NCI-H1417 treated with DMSO at 0.1 percent for 48 hours (cell line): ENCODE measurements at regions not wholly inside any gene's neighbourhood (a gene's known extent, or its start where the extent isn't known, plus 50 kb on each side); places are given as distances from the start of the nearest gene placed in this dataset.
"Not testable (repeated sequence)": the region's sequence is repeated elsewhere in the genome, so short reads cannot be mapped to it uniquely, and the experiment has no call there.

ENCODE experiments used
- DNase-seq: peaks from one replicate; lab custom pipeline; 2025; lab: John Stamatoyannopoulos, UW

DNA sequence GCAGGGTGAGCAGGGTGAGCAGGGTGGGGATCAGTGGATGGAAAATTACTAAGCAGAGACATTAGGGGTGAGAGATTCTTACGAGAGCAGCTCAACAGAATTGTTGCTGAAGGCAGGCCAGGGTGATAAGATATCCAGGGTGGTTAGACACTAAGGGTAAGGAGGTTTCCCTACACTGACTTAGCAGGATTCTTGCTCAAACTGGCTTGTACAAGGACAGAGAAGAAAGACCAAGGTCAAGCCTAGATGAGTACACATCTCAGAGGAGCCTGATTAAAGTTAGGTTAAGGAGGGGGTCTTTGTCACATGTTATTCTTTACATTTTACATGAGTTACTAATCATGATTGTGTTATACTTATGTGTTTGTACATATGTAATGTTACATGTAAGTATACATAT, 262.8 kb upstream of the FANCL start:
- no peak for DNase-seq

DNA sequence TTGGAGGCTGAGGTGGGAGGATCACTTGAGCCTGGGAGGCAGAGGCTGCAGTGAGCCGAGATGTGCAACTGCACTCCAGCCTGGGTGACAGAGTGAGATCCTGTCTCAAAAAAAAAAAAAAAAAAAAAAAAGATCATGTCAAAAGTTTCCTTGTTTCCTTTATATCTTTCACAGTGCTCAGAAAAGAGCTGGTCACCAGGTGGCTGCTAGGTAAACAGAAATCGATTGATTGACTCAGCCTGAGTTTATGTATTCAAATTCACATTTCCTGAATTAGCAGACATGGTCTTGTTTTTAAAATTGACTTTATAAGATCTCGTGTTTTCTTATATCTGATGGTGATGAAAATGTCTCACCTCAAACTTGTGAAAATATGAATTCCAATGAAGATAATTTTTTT, 261.8 kb upstream of the FANCL start:
- DNase-seq, result no peak

DNA sequence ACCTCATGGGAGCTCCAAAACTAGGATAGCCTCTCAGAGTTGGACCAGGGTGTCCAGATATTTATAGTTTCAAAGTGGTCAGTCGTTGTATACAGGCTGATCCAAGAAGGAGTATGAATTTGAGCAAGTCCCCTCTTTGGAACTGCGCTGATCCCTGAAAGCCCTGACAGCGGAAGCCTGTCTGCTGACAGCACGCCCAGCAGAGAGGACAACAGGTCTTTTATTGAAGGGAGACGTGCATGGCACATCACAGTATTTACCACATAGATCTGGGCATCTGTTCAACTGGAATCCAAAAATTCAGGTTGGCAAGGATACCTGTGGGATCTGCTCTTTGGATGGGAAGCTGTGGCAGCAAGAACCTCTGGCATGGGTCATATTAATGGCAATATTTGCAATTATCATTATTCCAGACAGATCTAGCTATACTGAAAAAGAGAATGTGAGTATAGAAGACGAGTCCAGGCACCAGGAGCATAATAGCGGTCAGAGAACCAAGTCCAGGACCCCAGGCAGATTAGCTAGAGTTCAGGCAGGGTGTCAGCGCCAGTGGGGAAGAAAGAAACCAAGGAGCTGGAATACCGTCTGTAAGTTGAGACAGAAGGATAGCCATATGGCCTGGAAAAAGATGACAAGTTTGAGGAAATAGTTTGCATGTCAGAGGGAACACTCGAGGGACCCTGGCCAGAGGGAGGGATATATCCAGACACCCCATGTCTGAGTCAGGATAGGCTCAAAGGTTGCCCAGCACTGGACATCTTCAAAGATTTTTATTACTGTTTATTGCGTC, 260.4 kb upstream of the FANCL start:
- no peak for DNase-seq

DNA sequence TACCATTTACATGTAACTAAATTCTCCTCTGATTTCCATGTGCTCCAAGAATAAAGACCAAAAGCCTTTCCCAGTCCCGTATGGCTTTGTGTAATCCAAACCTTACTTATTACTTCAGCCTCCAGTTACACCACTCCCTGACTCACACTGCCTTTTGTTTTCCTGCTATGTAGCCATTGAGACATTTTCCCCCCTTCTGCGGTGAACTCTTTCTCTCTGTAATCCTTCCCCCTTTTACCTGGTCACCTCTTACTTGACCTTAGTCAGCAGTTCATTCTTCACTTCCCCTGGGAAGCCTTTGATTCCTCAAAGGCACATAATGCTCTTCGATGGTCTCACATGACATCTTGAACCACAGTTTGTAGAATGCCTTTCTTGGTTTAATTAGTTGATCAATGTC, 256.0 kb upstream of the FANCL start:
- DNase-seq, result no peak

DNA sequence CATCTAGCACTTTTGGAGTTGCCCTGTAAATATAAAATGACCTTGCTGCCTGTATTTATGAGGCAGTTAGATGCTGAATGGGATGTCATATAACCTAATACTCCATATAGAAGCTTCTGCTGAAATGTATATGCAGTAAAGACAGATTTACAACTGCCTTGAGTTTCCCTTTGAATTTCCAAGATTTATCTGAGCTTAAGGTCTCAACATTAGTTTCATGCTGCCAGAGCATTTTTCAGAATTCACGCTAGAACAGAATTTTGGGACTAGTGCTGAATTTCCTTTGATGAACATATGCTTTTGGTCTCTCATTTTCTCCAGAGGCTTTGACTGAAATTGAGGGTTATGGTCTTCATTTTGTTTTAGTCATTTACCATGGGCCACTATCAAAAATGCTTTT, 254.7 kb upstream of the FANCL start:
- DNase-seq, result no peak

DNA sequence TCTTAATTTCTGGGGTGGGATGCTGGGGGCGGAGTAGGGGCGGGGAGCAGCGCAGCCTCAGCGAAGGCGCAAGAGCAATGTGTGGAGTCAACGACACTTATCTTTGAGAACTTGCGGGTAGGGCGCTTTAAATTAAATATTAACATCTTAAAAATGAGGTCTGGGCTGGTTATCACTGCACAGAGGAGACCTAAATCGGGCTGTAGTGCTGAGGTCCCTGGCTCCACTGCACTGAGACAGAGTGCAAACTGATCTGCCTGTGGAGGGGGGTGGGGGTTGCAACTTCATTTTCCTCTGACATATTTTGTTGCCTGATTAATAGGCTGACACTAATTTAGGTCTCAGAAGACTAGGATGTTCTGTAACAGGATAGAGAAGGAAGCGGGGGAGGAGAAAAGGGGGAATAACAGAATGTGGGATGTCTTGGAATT, 253.0 kb upstream of the FANCL start:
- no peak for DNase-seq

DNA sequence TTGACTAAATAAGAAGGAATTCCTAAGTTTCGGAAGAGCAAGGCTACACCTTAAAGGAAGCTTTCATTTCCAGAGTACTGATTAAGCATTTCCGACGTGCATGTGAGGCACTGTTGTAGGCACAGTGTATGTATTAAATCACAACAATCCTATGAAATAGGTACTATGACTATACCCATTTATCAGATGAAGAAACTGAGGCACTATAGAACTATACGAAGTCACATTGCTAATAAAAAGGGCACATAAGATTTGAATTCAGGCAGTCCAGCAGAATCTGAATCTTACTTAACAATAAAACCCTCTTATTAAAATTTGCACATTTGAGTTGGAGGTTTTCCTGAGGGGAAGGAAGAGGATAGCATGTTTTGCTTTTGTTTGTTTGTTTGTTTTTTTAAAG, 243.5 kb upstream of the FANCL start:
- no peak for DNase-seq

DNA sequence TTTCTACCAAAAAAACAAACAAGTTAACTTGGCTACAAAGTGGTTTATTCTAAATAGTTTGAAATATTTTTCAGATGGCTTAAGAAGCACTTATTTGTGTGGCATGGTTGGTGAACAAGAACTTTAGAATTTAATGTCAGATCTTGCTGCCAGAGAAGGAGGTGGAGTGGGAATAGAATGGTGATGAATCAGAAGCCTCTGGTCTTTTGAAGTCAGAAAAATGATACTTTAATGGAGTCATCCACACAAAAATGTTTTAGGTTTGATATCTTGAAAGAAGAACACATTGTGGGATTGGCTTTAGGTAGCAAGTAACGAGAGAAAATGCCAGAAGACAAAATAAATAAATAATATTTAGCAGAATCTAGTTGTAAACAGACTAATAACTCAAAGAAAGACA, 243.1 kb upstream of the FANCL start:
- no peak for DNase-seq

DNA sequence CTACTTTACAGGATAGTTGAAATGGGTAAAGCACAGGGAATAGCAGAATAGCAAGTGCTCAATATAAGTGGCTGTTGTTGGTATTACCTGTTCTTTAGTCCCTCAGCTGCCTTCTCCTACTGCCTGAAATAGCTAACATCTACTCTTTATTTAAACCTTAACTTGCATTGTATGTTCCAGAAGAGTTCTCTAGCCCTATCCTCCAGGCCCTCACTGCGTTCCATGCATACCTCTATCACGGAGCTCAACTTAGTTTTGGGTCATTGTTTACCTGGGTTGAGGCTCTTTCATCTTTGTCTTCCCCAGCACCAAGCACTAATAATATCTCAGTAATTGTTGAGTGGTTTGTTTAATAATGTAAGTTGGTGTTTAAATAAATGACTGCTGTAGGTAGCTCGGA, 242.2 kb upstream of the FANCL start:
- DNase-seq, result no peak

DNA sequence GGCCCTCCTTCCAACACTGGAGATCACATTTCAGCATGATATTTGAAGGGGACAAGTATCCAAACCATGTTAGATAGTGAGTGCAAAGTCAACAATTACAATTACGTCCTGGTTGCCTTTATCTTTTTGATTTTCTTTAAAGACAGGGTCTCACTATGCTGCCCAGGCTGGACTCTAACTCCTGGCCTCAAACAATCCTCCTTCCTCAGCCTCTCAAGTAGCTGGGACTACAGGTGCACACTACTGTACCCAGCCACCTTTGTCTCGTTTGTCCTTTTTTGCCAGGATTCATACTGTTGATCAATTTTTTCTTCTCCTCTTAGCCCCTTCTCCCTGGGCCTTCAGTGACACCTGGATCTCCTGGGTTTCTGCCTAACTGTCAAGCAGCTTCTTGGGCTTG, 240.5 kb upstream of the FANCL start:
- DNase-seq, result no peak

DNA sequence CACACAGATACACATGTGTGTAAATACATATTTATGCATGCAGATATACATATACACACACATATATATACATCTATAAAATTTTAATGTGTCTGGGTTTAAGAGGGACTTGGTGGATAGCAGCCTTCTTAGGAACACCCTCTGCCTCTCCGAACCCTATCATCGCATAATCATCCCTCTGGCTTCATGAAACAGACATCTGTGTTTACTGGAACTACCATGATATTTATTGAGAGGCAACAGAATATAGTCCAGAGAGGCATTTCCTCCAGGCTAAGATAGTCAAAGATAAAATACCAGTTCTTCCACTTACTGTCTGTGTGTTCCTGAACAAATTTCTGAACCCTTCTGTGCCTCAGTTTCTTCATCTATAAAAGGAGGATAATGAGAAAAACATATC, 239.0 kb upstream of the FANCL start:
- DNase-seq, result no peak

DNA sequence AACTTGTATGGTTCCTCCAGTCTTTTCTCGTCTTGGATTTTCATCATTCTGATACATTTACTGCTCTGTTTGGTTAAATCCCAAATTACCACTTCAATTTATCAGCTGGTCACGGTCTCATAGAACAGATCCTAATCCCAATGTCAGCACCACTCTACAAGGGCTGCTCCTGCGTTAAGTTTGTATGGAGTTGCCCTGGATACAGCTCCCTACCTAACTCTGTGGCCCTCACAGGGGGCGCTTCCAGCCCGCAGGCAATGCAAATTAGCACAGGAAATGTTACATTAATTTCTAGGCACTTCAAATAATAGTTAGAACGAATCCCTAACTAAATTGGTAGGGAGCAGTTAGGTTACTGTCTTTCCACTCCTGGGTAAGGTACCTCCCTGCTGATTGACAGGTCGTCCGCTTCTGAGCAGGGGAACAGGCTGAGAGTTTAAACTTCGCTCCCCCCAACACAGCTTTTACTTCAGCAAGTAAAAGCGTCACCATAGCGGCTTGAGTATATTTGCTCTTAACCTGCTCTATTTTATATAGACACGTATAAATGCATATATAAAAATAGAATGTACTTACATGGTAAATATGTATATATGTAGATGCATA, 238.5 kb upstream of the FANCL start:
- peak; percentile 27 for DNase-seq

DNA sequence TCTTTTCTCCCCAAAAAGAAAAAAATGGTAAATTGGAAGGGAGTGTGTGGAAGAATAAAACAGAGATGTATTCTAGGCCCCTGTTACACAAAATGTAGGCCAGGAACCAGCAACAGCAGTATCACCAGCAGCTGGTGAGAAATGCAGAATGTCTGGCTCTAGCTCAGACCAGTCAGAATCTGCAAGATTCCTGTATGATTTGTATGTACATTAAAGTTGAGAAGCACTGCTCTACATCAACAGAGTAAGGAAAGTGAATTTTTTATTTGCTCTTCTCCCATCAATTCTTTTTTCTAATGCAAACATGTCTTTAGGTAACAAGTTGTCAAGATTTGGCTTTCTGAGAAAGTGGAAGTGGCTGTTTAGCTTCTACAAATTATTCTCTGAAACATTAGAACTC, 235.4 kb upstream of the FANCL start:
- DNase-seq, result no peak

DNA sequence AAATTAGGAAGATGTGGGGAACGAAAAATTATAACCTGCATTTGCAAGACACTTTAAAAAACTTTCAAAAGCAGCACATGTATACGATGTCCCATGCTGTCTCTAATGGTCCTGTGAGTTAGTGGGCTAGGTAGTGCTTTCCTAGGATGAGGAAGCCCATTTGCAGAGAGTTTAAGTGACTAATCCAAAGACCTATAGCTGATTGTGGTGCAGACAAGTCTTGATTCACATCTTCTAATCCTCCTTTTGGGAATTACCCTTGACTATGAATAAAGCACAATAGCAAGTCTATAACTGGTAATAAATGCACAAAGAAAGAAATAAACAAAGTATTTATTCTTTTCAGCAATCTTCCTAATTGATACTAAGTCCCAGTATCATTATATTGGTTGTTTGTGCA, 234.6 kb upstream of the FANCL start:
- DNase-seq, result no peak

DNA sequence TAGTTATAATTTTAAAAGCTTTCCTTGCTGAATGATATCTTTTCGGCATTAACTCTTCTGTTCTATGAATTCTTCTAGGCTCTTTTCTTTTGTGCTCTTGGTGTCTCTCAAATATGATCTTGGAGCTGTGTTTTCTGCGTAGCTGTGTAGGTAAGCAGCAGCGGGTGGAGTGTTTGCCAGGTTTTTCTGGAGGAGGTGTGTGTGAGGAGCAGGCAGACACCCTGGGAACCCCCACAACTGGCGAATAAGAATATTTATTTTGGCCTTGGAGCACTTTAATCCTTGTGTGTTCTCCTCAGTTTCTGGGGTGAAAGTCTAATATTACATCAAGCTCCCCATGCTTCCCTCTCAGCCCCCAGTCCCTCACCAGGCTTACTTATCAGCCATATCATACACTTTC, 232.0 kb upstream of the FANCL start:
- DNase-seq, result no peak

DNA sequence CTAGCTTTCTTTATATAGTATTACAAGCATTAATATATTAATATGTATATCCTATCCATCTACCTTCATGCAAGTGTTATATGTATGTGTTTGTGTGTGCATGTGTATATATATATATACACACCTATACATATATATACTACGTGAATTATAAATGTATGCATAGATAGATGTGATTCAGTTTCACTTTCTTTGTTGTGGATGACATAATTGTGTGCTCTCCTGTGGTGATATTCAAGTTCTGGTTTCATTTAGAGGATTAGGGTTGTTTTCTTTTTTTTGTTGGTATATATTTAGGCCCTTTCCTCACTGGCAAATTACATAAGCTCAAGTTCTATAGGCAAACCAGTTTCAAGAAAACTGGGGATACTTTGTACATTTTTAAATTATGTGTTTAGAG, 225.7 kb upstream of the FANCL start:
- DNase-seq, result peak; percentile 26

DNA sequence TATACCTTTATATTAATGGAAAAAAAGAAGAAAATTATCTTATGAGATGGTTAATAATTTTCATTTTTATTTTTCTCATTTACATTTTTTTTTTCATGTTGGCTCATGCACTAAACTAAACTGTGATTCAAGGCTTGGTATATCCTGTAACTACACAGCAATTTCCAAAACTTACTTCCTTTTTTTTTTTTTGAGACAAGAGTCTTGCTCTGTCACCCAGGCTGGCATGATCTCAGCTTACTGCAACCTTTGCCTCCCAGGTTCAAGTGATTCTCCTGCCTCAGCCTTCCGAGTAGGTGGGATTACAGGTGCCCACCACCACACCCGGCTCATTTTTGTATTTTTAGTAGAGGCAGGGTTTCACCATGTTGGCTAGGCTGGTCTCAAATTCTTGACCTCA, 224.9 kb upstream of the FANCL start:
- not testable (repeated sequence) for DNase-seq

DNA sequence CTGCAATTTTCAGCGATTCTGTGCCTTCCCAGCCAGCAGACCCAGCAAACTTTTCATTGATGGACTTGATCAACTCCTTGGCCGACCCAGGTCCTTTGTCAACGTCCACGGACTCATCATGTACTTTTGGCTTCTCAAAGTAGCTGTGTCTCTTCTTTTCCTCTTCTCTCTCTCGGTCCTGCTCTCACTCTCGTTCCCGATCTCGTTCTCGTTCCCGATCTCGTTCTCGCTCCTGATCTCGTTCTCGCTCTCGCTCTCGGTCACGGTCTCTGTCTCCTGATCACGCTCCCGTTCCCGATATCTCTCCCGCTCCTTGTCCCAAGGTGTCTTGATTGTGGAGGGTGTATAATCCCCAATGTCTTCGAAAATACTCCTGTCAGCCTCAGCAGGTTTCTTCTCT, 219.5 kb upstream of the FANCL start:
- DNase-seq, result no peak

DNA sequence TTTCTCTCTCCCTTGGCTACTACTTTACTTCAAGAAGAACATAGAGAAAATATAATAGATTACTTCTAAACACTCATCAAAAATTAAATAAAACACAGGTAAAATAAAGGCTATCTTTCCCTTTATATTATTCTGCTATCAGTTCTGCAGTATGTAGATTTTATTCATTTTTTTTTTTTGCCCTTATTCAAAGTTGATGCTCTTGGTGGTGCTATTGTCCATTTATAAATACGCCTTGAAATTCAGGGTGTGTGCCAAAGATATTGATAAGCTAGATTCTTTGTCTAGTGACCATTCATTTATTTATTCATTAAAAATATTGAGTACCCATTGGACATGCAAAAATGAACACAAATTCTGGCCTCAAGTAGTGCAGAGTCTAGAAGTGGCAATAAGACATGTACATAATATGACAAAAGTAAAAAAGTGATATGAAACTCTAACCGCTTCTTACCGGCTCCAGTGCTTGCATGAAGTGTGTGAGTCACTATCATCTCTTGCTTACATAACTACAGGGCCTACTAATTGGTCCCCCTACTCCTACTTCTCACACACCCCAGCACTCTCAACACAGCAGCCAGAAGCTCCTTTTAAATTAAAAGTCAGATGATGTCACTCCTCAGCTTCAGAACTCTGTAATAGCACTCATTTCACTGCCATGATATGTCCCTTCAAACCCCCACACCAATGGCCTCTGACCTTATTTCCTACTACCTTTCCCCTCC, 208.3 kb upstream of the FANCL start:
- no peak for DNase-seq

DNA sequence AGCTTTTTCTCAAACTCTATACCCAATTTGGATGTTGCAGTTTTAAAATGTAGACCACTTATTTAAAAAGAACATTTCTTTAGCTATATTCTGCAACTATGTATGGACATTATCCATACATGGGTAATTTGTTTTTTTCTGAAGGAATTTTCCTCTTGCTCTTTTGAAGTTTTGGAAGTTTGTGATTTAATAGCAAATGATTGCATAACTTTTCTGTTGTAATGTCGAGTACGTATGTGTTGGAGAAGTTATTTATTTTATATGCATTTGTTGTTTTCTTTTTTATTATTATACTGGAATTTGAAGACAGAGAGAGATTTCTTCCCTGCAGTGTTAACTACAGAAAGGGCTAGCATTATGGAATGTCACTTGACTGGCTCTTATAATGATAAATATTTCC, 207.7 kb upstream of the FANCL start:
- DNase-seq, result no peak

DNA sequence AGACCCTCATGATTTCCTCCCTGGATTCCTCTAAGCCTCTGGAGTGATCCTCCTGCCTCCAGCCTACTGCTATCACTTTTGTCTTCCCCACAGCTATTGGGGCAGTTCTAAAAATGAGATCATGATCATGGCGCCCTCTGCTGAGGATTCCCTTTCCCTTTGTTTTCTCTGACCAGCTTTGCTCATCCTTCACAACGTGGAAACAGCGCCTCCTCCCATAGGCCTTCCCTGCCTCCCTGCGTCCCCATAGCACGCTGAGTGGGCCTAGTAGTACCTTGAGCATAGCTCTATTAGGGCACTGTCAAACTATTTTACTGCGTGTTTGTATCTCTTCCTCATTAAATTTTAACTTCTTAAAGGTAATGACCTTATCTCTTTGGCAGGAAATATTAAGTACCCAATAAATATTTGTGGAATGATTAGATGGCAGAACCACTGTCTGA, 207.0 kb upstream of the FANCL start:
- DNase-seq, result peak; percentile 32

DNA sequence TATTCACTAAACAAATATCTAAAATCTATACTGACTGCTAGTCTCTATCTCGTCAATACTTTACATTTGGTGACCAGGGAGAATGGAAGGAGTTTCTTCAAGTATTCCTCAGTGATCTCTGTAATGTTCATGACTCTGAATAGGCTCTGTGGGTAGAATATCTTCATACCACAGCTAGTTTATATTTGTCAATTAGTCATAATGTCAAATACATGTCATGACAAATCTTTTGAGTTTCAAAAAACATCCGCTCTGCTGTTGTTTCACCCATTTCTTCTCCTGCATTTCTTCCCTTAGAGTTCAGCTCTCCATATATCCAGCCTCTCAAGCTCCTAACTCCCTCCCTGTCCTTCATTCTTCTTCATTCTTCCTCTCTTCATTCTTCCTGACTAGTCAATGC, 206.5 kb upstream of the FANCL start:
- no peak for DNase-seq

DNA sequence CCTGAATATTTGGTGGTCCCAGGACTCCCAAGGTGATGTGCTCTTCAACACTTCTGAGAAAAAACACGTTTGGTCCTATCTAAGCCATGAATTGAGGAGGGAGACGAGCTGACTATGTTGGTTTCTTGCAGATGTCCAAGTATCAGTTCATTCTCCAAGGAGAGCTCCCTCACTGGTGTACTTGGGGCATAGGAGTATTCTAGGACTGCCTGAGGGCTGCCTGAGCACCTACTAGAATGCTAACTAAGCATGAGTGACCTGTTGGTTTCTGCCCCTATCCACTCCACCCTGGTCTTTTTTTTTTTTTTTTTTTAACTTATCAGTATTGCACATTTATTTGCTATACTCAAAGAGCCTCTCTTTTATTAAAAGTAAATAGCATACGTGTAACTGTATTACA, 200.5 kb upstream of the FANCL start:
- no peak for DNase-seq
